HEK293 (cell line): ENCODE measurements at regions not wholly inside any gene's neighbourhood (a gene's known extent, or its start where the extent isn't known, plus 50 kb on each side); places are given as distances from the start of the nearest gene placed in this dataset.

Experiments
- CTCF ChIA-PET: fragments of 350-600 bp; formaldehyde crosslinking; extraction: SDS; loops from one replicate; lab custom pipeline; 2021; ENCODE audit warnings: antibody characterized with exemption; lab: Yijun Ruan, JAX
- POLR2A ChIA-PET: fragments of 300-600 bp; formaldehyde crosslinking; extraction: SDS; loops from one replicate; lab custom pipeline; 2020; ENCODE audit warnings: antibody characterized with exemption, inconsistent platforms; lab: Yijun Ruan, JAX
- H3K27ac ChIP-seq: fragments of 200-500 bp; sonication (Bioruptor generic); 2 replicates; pipeline ENCODE4 v1.5.1; 2014; ENCODE audit warnings: low read depth, low read length, control low read depth, inconsistent platforms; ENCODE audit errors: extremely low read depth
- H3K36me3 ChIP-seq, 2 experiments: fragments of 200-500 bp in 1 of 2; sonication (Bioruptor generic) in 1 of 2; 1 replicate in 1 of 2; 2 replicates in 1 of 2; pipeline ENCODE4 v1.5.1; 2014 to 2017; ENCODE audit warnings: inconsistent platforms in 2 of 2, low read length in 2 of 2; ENCODE audit not compliant: control insufficient read depth in 2 of 2, insufficient read depth in 1 of 2
- H3K4me1 ChIP-seq: fragments of 200-500 bp; sonication (Bioruptor generic); 2 replicates; pipeline ENCODE4 v1.5.1; 2014; ENCODE audit warnings: mild to moderate bottlenecking, low read length, inconsistent platforms; ENCODE audit not compliant: control insufficient read depth, insufficient read depth
- H3K4me3 ChIP-seq: 2 replicates; pipeline ENCODE4 v1.5.1; 2011; ENCODE audit warnings: low read depth, mild to moderate bottlenecking, control low read depth, low read length, moderate library complexity
- H3K9me3 ChIP-seq: fragments of 200-500 bp; sonication (Bioruptor generic); 2 replicates; pipeline ENCODE4 v1.5.1; 2014; ENCODE audit warnings: low read depth, low read length, inconsistent platforms; ENCODE audit not compliant: control insufficient read depth, insufficient read depth
- ELK4 ChIP-seq: IDR thresholded peaks from 2 replicates; pipeline ENCODE4 v1.6.1; 2011; ENCODE audit warnings: mild to moderate bottlenecking, low read depth, low read length, borderline replicate concordance
- HOXD13 ChIP-seq: sonication (generic); formaldehyde crosslinking; IDR thresholded peaks from 2 replicates; pipeline ENCODE4 v1.8.0; 2022; ENCODE audit warnings: missing genetic modification reagents, borderline replicate concordance
- REST ChIP-seq: fragments of 450-650 bp; formaldehyde crosslinking; IDR thresholded peaks from 2 replicates; pipeline ENCODE4 v1.5.1; 2016; ENCODE audit warnings: missing biosample characterization, missing genetic modification characterization
- SCRT2 ChIP-seq: fragments of 450-650 bp; formaldehyde crosslinking; IDR thresholded peaks from 2 replicates; pipeline ENCODE4 v1.5.1; 2016; ENCODE audit warnings: missing biosample characterization, missing genetic modification characterization
- ZBTB7A ChIP-seq: fragments of 450-650 bp; formaldehyde crosslinking; IDR thresholded peaks from 2 replicates; pipeline ENCODE4 v1.5.1; 2016; ENCODE audit warnings: low read depth, missing biosample characterization, missing genetic modification characterization
- ZFHX2 ChIP-seq: fragments of 450-650 bp; formaldehyde crosslinking; conservative IDR thresholded peaks from 2 replicates; pipeline ENCODE4 v1.5.1; 2016; ENCODE audit warnings: missing biosample characterization, missing genetic modification characterization
- ZNF223 ChIP-seq: fragments of 450-650 bp; formaldehyde crosslinking; IDR thresholded peaks from 2 replicates; pipeline ENCODE4 v1.5.1; 2016; ENCODE audit warnings: missing biosample characterization, missing genetic modification characterization
- ZNF292 ChIP-seq: fragments of 450-650 bp; formaldehyde crosslinking; IDR thresholded peaks from 2 replicates; pipeline ENCODE4 v1.5.1; 2016; ENCODE audit warnings: low read depth, missing biosample characterization, missing genetic modification characterization, borderline replicate concordance
- ZNF37A ChIP-seq: fragments of 450-650 bp; IDR thresholded peaks from 2 replicates; pipeline ENCODE4 v1.5.1; 2018; ENCODE audit warnings: missing biosample characterization, missing genetic modification characterization
- ZNF768 ChIP-seq: fragments of 450-650 bp; formaldehyde crosslinking; IDR thresholded peaks from 2 replicates; pipeline ENCODE4 v1.5.1; 2018; ENCODE audit warnings: missing biosample characterization, mild to moderate bottlenecking, missing genetic modification characterization
- ZNF777 ChIP-seq: fragments of 450-650 bp; formaldehyde crosslinking; IDR thresholded peaks from 2 replicates; pipeline ENCODE4 v1.5.1; 2017; ENCODE audit warnings: missing biosample characterization, missing genetic modification characterization, borderline replicate concordance
- TF ChIP-seq, protein P1 (sequence below): fragments of 450-650 bp; formaldehyde crosslinking; IDR thresholded peaks from 2 replicates; pipeline ENCODE4 v1.5.1; 2016; ENCODE audit warnings: missing biosample characterization, missing genetic modification characterization, borderline replicate concordance
- TF ChIP-seq, protein P2 (sequence below): fragments of 450-650 bp; formaldehyde crosslinking; IDR thresholded peaks from 2 replicates; pipeline ENCODE4 v1.5.1; 2017; ENCODE audit warnings: missing biosample characterization, missing genetic modification characterization
- TF ChIP-seq, protein P3 (sequence below): fragments of 450-650 bp; formaldehyde crosslinking; optimal IDR thresholded peaks from 2 replicates; pipeline ENCODE3; 2016; ENCODE audit warnings: missing biosample characterization, mild to moderate bottlenecking, missing genetic modification characterization

GRCh38 chr9:86577420-86578333 lies 223.5 kb upstream of the TUT7 start:
- TF ChIP-seq ZBTB7A (tag by site-specific recombination): no peak
- TF ChIP-seq, protein P1, sequence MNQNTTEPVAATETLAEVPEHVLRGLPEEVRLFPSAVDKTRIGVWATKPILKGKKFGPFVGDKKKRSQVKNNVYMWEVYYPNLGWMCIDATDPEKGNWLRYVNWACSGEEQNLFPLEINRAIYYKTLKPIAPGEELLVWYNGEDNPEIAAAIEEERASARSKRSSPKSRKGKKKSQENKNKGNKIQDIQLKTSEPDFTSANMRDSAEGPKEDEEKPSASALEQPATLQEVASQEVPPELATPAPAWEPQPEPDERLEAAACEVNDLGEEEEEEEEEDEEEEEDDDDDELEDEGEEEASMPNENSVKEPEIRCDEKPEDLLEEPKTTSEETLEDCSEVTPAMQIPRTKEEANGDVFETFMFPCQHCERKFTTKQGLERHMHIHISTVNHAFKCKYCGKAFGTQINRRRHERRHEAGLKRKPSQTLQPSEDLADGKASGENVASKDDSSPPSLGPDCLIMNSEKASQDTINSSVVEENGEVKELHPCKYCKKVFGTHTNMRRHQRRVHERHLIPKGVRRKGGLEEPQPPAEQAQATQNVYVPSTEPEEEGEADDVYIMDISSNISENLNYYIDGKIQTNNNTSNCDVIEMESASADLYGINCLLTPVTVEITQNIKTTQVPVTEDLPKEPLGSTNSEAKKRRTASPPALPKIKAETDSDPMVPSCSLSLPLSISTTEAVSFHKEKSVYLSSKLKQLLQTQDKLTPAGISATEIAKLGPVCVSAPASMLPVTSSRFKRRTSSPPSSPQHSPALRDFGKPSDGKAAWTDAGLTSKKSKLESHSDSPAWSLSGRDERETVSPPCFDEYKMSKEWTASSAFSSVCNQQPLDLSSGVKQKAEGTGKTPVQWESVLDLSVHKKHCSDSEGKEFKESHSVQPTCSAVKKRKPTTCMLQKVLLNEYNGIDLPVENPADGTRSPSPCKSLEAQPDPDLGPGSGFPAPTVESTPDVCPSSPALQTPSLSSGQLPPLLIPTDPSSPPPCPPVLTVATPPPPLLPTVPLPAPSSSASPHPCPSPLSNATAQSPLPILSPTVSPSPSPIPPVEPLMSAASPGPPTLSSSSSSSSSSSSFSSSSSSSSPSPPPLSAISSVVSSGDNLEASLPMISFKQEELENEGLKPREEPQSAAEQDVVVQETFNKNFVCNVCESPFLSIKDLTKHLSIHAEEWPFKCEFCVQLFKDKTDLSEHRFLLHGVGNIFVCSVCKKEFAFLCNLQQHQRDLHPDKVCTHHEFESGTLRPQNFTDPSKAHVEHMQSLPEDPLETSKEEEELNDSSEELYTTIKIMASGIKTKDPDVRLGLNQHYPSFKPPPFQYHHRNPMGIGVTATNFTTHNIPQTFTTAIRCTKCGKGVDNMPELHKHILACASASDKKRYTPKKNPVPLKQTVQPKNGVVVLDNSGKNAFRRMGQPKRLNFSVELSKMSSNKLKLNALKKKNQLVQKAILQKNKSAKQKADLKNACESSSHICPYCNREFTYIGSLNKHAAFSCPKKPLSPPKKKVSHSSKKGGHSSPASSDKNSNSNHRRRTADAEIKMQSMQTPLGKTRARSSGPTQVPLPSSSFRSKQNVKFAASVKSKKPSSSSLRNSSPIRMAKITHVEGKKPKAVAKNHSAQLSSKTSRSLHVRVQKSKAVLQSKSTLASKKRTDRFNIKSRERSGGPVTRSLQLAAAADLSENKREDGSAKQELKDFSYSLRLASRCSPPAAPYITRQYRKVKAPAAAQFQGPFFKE (tag by site-specific recombination): no peak
- TF ChIP-seq ZNF777 (tag by site-specific recombination): no peak
- H3K4me3 ChIP-seq: no peak overlapping the region
- no peaks in the 10 kb centered on the region for H3K4me1 ChIP-seq
- H3K36me3 ChIP-seq: no peaks in the 10 kb centered on the region
- no peaks in the 10 kb centered on the region for H3K9me3 ChIP-seq
- ChIA-PET POLR2A (no interaction called here), CTCF (interaction anchor here (0.6 kb wide), 1 partner anchor 98 kb away, joined by 3 read pairs; no protein-coding TSS in a partner anchor)
- H3K27ac ChIP-seq: no peak overlapping the region

DNA sequence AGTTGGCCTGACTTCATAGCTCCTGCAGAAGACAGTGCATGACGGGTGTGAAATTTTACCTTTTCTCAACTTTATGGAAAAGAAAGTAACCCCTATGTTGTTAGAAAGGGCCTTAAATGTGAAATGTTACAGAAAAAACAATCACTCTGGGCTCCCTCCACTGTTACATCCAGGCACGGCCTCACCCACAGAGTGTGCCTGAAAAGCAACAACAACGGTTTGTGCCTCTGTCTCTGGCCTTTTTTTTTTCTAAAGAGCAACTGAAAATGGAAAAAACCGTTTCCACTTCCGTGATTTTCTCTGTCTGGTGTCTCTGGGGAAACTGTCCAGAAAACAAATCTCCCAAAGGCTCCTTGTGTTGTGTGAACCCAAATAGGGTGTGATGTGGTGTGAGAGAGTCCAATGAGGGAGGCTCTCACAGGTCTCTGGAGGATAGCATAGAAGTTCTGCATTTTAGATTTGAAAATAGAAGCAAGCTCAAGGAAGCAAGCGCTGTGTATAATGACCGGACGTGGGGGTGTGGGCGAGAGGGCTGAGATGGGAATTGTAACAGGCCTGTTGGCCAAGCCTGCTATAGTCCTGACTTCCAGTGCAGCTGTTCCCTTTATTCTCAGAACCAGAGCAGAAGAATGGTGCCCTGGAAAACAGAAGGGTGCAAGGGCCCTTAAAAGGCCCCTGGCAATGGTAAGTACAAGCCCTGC lies 221.8 kb upstream of the TUT7 start:
- Histone ChIP-seq H3K9me3 (no peaks in the 10 kb centered on the region), H3K27ac (no peak overlapping the region), H3K36me3 (no peaks in the 10 kb centered on the region), H3K4me1 (no peaks in the 10 kb centered on the region), H3K4me3 (no peak overlapping the region)
- no peak for TF ChIP-seq ELK4
- no peak for TF ChIP-seq ZNF37A
- TF ChIP-seq ZNF223 (tag by site-specific recombination): no peak
- TF ChIP-seq REST (tag by site-specific recombination): no peak
- POLR2A ChIA-PET: no interaction called here
- CTCF ChIA-PET: no interaction called here

- POLR2A ChIA-PET: no interaction called here
- Histone ChIP-seq H3K9me3 (no peaks in the 10 kb centered on the region), H3K4me3 (no peak overlapping the region), H3K36me3 (no peaks in the 10 kb centered on the region), H3K27ac (no peak overlapping the region), H3K4me1 (no peaks in the 10 kb centered on the region)
- CTCF ChIA-PET: no interaction called here
- TF ChIP-seq, protein P2, sequence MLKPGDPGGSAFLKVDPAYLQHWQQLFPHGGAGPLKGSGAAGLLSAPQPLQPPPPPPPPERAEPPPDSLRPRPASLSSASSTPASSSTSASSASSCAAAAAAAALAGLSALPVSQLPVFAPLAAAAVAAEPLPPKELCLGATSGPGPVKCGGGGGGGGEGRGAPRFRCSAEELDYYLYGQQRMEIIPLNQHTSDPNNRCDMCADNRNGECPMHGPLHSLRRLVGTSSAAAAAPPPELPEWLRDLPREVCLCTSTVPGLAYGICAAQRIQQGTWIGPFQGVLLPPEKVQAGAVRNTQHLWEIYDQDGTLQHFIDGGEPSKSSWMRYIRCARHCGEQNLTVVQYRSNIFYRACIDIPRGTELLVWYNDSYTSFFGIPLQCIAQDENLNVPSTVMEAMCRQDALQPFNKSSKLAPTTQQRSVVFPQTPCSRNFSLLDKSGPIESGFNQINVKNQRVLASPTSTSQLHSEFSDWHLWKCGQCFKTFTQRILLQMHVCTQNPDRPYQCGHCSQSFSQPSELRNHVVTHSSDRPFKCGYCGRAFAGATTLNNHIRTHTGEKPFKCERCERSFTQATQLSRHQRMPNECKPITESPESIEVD (tag by site-specific recombination): no peak
- TF ChIP-seq ZNF292 (tag by site-specific recombination) (no peak), SCRT2 (tag by site-specific recombination) (no peak), HOXD13 (CRISPR knock-in tag) (no peak), ZFHX2 (tag by site-specific recombination) (no peak), ZNF768 (tag by site-specific recombination) (no peak), ZNF777 (tag by site-specific recombination) (no peak)
- TF ChIP-seq, protein P3, sequence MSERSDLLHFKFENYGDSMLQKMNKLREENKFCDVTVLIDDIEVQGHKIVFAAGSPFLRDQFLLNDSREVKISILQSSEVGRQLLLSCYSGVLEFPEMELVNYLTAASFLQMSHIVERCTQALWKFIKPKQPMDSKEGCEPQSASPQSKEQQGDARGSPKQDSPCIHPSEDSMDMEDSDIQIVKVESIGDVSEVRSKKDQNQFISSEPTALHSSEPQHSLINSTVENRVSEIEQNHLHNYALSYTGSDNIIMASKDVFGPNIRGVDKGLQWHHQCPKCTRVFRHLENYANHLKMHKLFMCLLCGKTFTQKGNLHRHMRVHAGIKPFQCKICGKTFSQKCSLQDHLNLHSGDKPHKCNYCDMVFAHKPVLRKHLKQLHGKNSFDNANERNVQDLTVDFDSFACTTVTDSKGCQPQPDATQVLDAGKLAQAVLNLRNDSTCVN (tag by site-specific recombination): no peak
Measured at GRCh38 chr9:86575137-86575536, 220.9 kb upstream of the TUT7 start.
